ENCODE measurements at regions not wholly inside any gene's neighbourhood (a gene's known extent, or its start where the extent isn't known, plus 50 kb on each side); places are given as distances from the start of the nearest gene placed in this dataset.

- no peak for TF ChIP-seq POLR2AphosphoS5 (IDR thresholded peaks at IDR 0.05; ENCODE audit: low read depth, low read length)
- TF ChIP-seq SIN3A (IDR thresholded peaks at IDR 0.05; ENCODE audit: borderline replicate concordance, insufficient read depth, low read length), result no peak
- TF ChIP-seq, protein P1, sequence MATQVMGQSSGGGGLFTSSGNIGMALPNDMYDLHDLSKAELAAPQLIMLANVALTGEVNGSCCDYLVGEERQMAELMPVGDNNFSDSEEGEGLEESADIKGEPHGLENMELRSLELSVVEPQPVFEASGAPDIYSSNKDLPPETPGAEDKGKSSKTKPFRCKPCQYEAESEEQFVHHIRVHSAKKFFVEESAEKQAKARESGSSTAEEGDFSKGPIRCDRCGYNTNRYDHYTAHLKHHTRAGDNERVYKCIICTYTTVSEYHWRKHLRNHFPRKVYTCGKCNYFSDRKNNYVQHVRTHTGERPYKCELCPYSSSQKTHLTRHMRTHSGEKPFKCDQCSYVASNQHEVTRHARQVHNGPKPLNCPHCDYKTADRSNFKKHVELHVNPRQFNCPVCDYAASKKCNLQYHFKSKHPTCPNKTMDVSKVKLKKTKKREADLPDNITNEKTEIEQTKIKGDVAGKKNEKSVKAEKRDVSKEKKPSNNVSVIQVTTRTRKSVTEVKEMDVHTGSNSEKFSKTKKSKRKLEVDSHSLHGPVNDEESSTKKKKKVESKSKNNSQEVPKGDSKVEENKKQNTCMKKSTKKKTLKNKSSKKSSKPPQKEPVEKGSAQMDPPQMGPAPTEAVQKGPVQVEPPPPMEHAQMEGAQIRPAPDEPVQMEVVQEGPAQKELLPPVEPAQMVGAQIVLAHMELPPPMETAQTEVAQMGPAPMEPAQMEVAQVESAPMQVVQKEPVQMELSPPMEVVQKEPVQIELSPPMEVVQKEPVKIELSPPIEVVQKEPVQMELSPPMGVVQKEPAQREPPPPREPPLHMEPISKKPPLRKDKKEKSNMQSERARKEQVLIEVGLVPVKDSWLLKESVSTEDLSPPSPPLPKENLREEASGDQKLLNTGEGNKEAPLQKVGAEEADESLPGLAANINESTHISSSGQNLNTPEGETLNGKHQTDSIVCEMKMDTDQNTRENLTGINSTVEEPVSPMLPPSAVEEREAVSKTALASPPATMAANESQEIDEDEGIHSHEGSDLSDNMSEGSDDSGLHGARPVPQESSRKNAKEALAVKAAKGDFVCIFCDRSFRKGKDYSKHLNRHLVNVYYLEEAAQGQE (IDR thresholded peaks at IDR 0.05; ENCODE audit: insufficient read depth in 1 of 2, low read depth in 2 of 2, low read length in 2 of 2), result no peak
- TF ChIP-seq FOXP2 (optimal IDR thresholded peaks at IDR 0.05; ENCODE audit: borderline replicate concordance, extremely low read depth, extremely low read length, insufficient read depth), result no peak
- TF ChIP-seq TAF1 (IDR thresholded peaks at IDR 0.05; ENCODE audit: borderline replicate concordance, insufficient read depth, low read length), result no peak
Measured at GRCh38 chr12:116385486-116386217, 108.2 kb upstream of the MED13L start.

DNA sequence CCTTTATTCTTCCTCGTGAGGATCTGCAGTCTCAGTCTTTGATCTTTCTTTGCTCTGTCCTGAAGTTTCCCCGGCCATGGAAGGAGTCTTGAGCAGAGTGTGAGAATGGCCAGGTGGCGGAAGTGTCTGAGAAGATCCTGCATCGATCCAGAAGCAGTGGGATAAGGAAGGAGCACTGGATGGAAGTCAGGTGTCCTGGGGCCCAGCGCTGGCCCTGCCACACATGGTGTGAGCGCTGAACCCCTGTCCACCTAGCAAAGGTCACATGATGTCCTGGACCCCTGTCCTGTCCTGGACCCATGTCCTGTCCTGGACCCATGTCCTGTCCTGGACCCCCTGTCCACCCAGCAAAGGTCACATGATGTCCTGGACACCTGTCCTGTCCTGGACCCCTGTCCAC is 111.8 kb upstream of the MED13L start:
- TF ChIP-seq POLR2AphosphoS5 (IDR thresholded peaks at IDR 0.05; ENCODE audit: low read depth, low read length) (no peak), FOXP2 (optimal IDR thresholded peaks at IDR 0.05; ENCODE audit: borderline replicate concordance, extremely low read depth, extremely low read length, insufficient read depth) (no peak), SIN3A (IDR thresholded peaks at IDR 0.05; ENCODE audit: borderline replicate concordance, insufficient read depth, low read length) (no peak), TAF1 (IDR thresholded peaks at IDR 0.05; ENCODE audit: borderline replicate concordance, insufficient read depth, low read length) (no peak)
- TF ChIP-seq, protein P1 (IDR thresholded peaks at IDR 0.05; ENCODE audit: insufficient read depth in 1 of 2, low read depth in 2 of 2, low read length in 2 of 2), result no peak

DNA sequence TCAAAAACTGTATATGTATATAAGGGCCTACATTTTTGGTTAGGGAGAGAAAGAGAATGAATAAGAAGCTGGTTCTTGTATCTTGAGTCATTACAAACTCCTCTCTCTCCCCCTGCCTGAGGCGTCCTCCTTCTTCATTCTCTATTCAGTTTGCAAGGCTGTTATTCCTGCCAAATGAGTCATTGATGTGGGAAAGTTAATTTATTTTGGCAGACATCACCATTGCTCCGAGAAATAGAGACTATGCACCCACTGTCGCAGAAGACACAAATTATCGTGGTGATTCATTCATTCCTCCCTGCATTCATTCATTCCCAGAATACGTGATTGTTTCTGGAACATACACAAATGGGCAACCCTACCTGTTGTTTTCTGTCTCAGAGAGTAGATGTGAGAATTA is 112.5 kb upstream of the MED13L start:
- TF ChIP-seq POLR2AphosphoS5 (IDR thresholded peaks at IDR 0.05; ENCODE audit: low read depth, low read length) (no peak), SIN3A (IDR thresholded peaks at IDR 0.05; ENCODE audit: borderline replicate concordance, insufficient read depth, low read length) (no peak), FOXP2 (optimal IDR thresholded peaks at IDR 0.05; ENCODE audit: borderline replicate concordance, extremely low read depth, extremely low read length, insufficient read depth) (no peak), TAF1 (IDR thresholded peaks at IDR 0.05; ENCODE audit: borderline replicate concordance, insufficient read depth, low read length) (no peak)
- TF ChIP-seq, protein P1 (IDR thresholded peaks at IDR 0.05; ENCODE audit: insufficient read depth in 1 of 2, low read depth in 2 of 2, low read length in 2 of 2), result no peak; a peak in 1 of 4 replicates

DNA sequence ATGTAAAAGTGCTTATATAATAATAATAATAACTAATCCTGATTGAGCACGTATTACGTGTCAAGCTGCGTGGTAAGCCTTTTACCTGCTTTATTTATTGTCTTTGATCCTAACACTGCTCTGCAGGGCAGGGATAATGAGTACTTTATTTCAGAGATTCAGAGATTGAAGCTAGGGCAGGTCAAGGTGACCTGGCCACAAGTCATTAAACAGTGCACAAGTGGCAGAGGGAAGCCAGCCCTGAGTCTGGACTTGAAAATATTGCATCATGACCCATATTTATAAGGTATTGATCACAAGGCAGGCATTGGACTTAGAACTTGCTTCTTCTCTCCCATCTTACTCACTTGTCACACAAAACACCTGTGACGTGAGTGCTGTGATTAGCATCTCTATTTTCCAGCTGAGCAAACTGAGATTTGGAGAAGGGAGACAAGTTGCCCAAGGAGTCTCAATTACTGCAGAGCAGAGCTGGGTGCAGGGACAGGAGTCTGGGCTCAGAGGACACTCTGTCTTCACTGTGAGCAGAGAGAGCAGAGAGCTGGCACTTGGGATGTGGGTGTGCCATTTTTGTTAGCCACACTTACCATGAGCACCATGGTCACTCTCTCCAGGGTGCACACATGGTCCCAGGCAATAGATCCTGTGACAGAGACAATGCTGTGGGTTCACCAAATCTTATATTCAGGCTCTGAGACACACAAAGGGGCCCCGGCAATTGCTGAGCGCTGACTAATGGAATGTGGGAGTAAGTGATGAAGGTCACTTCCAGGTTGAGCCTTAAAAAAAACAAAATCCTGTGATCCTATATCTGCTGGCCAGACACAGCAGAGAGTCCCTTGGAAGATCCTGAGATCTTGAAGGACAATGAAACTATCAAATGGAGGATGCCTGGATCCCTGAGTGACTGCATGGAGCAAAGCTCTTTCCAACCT is 113.2 kb upstream of the MED13L start:
- TF ChIP-seq SIN3A (IDR thresholded peaks at IDR 0.05; ENCODE audit: borderline replicate concordance, insufficient read depth, low read length), result no peak
- no peak for TF ChIP-seq FOXP2 (optimal IDR thresholded peaks at IDR 0.05; ENCODE audit: borderline replicate concordance, extremely low read depth, extremely low read length, insufficient read depth)
- TF ChIP-seq, protein P1 (IDR thresholded peaks at IDR 0.05; ENCODE audit: insufficient read depth in 1 of 2, low read depth in 2 of 2, low read length in 2 of 2), result no peak
- TF ChIP-seq TAF1 (IDR thresholded peaks at IDR 0.05; ENCODE audit: borderline replicate concordance, insufficient read depth, low read length), result no peak
- TF ChIP-seq POLR2AphosphoS5 (IDR thresholded peaks at IDR 0.05; ENCODE audit: low read depth, low read length), result no peak

All from PFSK-1 (cell line).